ENCODE measurements at regions not wholly inside any gene's neighbourhood (a gene's known extent, or its start where the extent isn't known, plus 50 kb on each side); places are given as distances from the start of the nearest gene placed in this dataset.

GRCh38 chr2:76175295-76175694, 464.6 kb upstream of the GCFC2 start:
- BruUV-seq (replicated peaks): no TSS peak
- dilution Hi-C loops (cut with MboI; ENCODE audit: extremely low pct_ligation_motif_present, low sequenced_read_pairs) (no loop called here), intact Hi-C loops (cut with micrococcal nuclease) (no loop called here)
- no peaks in the 10 kb centered on the region for H3K36me3 ChIP-seq (ENCODE audit: control insufficient read depth in 2 of 2, extremely low read depth in 1 of 2, insufficient read depth in 2 of 2, low read length in 2 of 2)
- H4K20me1 ChIP-seq (replicated peaks; ENCODE audit: control insufficient read depth, extremely low read depth, insufficient read depth, low read length): no peaks in the 10 kb centered on the region
- no peak overlapping the region for H3K9ac ChIP-seq (replicated peaks; ENCODE audit: extremely low read depth, insufficient read depth, low read length)
- ChIA-PET POLR2A (no interaction called here), CTCF (no interaction called here)
- H3K4me1 ChIP-seq (ENCODE audit: control insufficient read depth, extremely low read depth, insufficient read depth, low read length): no peaks in the 10 kb centered on the region
- H3K4me3 ChIP-seq (replicated peaks in 1 of 3; ENCODE audit: insufficient read depth in 1 of 3, low read depth in 1 of 3, low read length in 3 of 3): no peak overlapping the region
- TF ChIP-seq POLR2AphosphoS5 (IDR thresholded peaks at IDR 0.05; ENCODE audit: insufficient read depth, low read depth, low read length): no peak
- no peak for TF ChIP-seq CTCF (IDR thresholded peaks at IDR 0.05; ENCODE audit: extremely low read depth in 1 of 2, insufficient read depth in 1 of 2, low read depth in 1 of 2, low read length in 2 of 2)
- no peak for TF ChIP-seq MAX (IDR thresholded peaks at IDR 0.05; ENCODE audit: insufficient read depth, insufficient read length)
- no peak for TF ChIP-seq GATA2 (IDR thresholded peaks at IDR 0.05; ENCODE audit: insufficient read depth, insufficient read length, low read depth, low read length)
- TF ChIP-seq EZH2 (IDR thresholded peaks at IDR 0.05; ENCODE audit: borderline replicate concordance, low read depth, low read length, severe bottlenecking): no peak
- no peak for TF ChIP-seq POLR2A (IDR thresholded peaks at IDR 0.05; ENCODE audit: low read depth, low read length)
- no peak for TF ChIP-seq FOS (IDR thresholded peaks at IDR 0.05; ENCODE audit: borderline replicate concordance, insufficient read depth, low read length)
- no peak for TF ChIP-seq JUN (IDR thresholded peaks at IDR 0.05; ENCODE audit: borderline replicate concordance, insufficient read depth, insufficient read length, low read depth)
- no peak for TF ChIP-seq MYC (IDR thresholded peaks at IDR 0.05; ENCODE audit: low read depth, low read length)
- FAIRE-seq: no peak
- no peaks in the 10 kb centered on the region for H3K27me3 ChIP-seq (ENCODE audit: control insufficient read depth in 2 of 2, insufficient read depth in 2 of 2, low read length in 2 of 2)
- no peak for DNase-seq (ENCODE audit: low read depth, low spot score)
- no peaks in the 10 kb centered on the region for H3K79me2 ChIP-seq (ENCODE audit: control insufficient read depth, insufficient read depth, low read length)
- H2AFZ ChIP-seq (ENCODE audit: low read depth, low read length): no peak overlapping the region
- no peak overlapping the region for H3K27ac ChIP-seq (ENCODE audit: insufficient read depth, low read depth, low read length)
- H3K4me2 ChIP-seq (ENCODE audit: insufficient read depth, low read length): no peak overlapping the region
- no peaks in the 10 kb centered on the region for H3K9me1 ChIP-seq (replicated peaks; ENCODE audit: control insufficient read depth, extremely low read depth, insufficient read depth, low read length)
- no peaks in the 10 kb centered on the region for H3K9me3 ChIP-seq (replicated peaks; ENCODE audit: control insufficient read depth, insufficient read depth, low read length)

All from endothelial cell of umbilical vein (primary cell).